CD4-positive, alpha-beta memory T cell (primary cell): ENCODE measurements at regions not wholly inside any gene's neighbourhood (a gene's known extent, or its start where the extent isn't known, plus 50 kb on each side); places are given as distances from the start of the nearest gene placed in this dataset.

Experiments used
- CTCF ChIA-PET: fragments of 350-600 bp; sonication (Branson Sonifier 250); formaldehyde crosslinking; loops from one replicate; lab custom pipeline; 2021; ENCODE audit warnings: inconsistent platforms; ENCODE audit not compliant: partially characterized antibody; lab: Charles Lee
- POLR2A ChIA-PET: fragments of 350-600 bp; sonication (Branson Sonifier 250); formaldehyde crosslinking; loops from one replicate; lab custom pipeline; 2021; ENCODE audit not compliant: partially characterized antibody; lab: Charles Lee
- DNase-seq, 5 donors: peaks; one replicate each; pipeline versions ENCODE4 v3.0.0 to v3.0.0-alpha.2; 2020 to 2022; ENCODE audit warnings: mixed read lengths in 1 of 5
- H3K27ac ChIP-seq: one replicate; pipeline ENCODE4 v1.7.0; 2013; ENCODE audit warnings: low read depth, low read length
- H3K27me3 ChIP-seq: 2 replicates; pipeline ENCODE4 v1.7.0; 2013; ENCODE audit warnings: mild to moderate bottlenecking, low read length, moderate library complexity; ENCODE audit not compliant: insufficient read depth
- H3K36me3 ChIP-seq: 2 replicates; pipeline ENCODE4 v1.7.0; 2013; ENCODE audit warnings: mild to moderate bottlenecking, low read length, moderate library complexity; ENCODE audit not compliant: insufficient read depth
- H3K4me1 ChIP-seq: 2 replicates; pipeline ENCODE4 v1.7.0; 2013; ENCODE audit warnings: mild to moderate bottlenecking, low read length, moderate library complexity; ENCODE audit not compliant: insufficient read depth
- H3K4me3 ChIP-seq, 2 donors: one replicate each; pipeline ENCODE4 v1.7.0; 2013; ENCODE audit warnings: low read length in 2 of 2, mild to moderate bottlenecking in 1 of 2
- H3K9me3 ChIP-seq, 2 donors: one replicate each; pipeline ENCODE4 v1.7.0; 2013; ENCODE audit warnings: low read length in 2 of 2, control low read depth in 1 of 2; ENCODE audit not compliant: control insufficient read depth in 1 of 2
- H3K27ac Mint-ChIP-seq, 7 donors: one replicate each; pipeline ENCODE4 v1.8.0; 2020 to 2021; ENCODE audit warnings: mixed read lengths in 7 of 7, mild to moderate bottlenecking in 6 of 7, inconsistent platforms in 3 of 7, moderate library complexity in 3 of 7
- H3K27me3 Mint-ChIP-seq, 2 donors: one replicate each; pipeline ENCODE4 v1.8.0; 2020 to 2021; ENCODE audit warnings: mixed read lengths in 2 of 2
- H3K36me3 Mint-ChIP-seq, 2 donors: one replicate each; pipeline ENCODE4 v1.8.0; 2020 to 2021; ENCODE audit warnings: mixed read lengths in 2 of 2, inconsistent platforms in 1 of 2, mild to moderate bottlenecking in 1 of 2
- H3K4me1 Mint-ChIP-seq, 4 donors: one replicate each; pipeline ENCODE4 v1.8.0; 2020 to 2021; ENCODE audit warnings: mixed read lengths in 4 of 4, mild to moderate bottlenecking in 1 of 4
- H3K4me3 Mint-ChIP-seq, 8 donors: one replicate each; pipeline ENCODE4 v1.8.0; 2020 to 2021; ENCODE audit warnings: mixed read lengths in 8 of 8, mild to moderate bottlenecking in 7 of 8, moderate library complexity in 6 of 8, inconsistent platforms in 3 of 8
- H3K9me3 Mint-ChIP-seq, 8 donors: one replicate each; pipeline ENCODE4 v1.8.0; 2020 to 2021; ENCODE audit warnings: mixed read lengths in 8 of 8, mild to moderate bottlenecking in 5 of 8, inconsistent platforms in 3 of 8, moderate library complexity in 1 of 8
- intact Hi-C: fragments of 100-400 bp; cut with micrococcal nuclease; formaldehyde crosslinking; loops from one replicate; pipeline ENCODE4 v1.15.1; 2023

- H3K27me3 ChIP-seq = no peaks in the 10 kb centered on the region
- H3K4me3 ChIP-seq = no peak overlapping the region
- no peaks in the 10 kb centered on the region for H3K9me3 ChIP-seq
- H3K27ac ChIP-seq = no peak overlapping the region
- Mint-ChIP-seq H3K27me3 (peaks cover 0 to 1% of the 10 kb centered on the region in 2 donors), H3K9me3 (peaks cover 0 to 2% (median 0%) of the 10 kb centered on the region in 8 donors), H3K4me1 (peaks cover 11 to 28% (median 16%) of the 10 kb centered on the region in 4 donors), H3K4me3 (peak overlapping the region in 3 of 8 donors; percentile 23 to 28 (median 25)), H3K36me3 (no peaks in the 10 kb centered on the region), H3K27ac (peak overlapping the region; percentile 9 to 82 (median 77))
- H3K4me1 ChIP-seq = peaks cover 13% of the 10 kb centered on the region
- no peaks in the 10 kb centered on the region for H3K36me3 ChIP-seq
- intact Hi-C loops = no loop called here
- ChIA-PET POLR2A (no interaction called here), CTCF (no interaction called here)
- no peak for DNase-seq
These were observed 211.4 kb upstream of the SGK1 start for GRCh38 chr6:134529305-134529704.

GRCh38 chr6:134527108-134527787 lies 209.3 kb upstream of the SGK1 start:
- intact Hi-C loops = no loop called here
- Mint-ChIP-seq H3K27me3 (peaks cover 0 to 1% of the 10 kb centered on the region in 2 donors), H3K27ac (peak overlapping the region in 1 of 7 donors; percentile 4), H3K36me3 (no peaks in the 10 kb centered on the region), H3K9me3 (peaks cover 0 to 2% (median 0%) of the 10 kb centered on the region in 8 donors), H3K4me3 (no peak overlapping the region), H3K4me1 (peaks cover 11 to 20% (median 12%) of the 10 kb centered on the region in 4 donors)
- Histone ChIP-seq H3K27ac (no peak overlapping the region), H3K36me3 (no peaks in the 10 kb centered on the region), H3K9me3 (no peaks in the 10 kb centered on the region), H3K27me3 (no peaks in the 10 kb centered on the region), H3K4me3 (no peak overlapping the region), H3K4me1 (peaks cover 8% of the 10 kb centered on the region)
- DNase-seq = no peak
- CTCF ChIA-PET = no interaction called here
- POLR2A ChIA-PET = no interaction called here

GRCh38 chr6:134525190-134525868 lies 207.4 kb upstream of the SGK1 start:
- no peak overlapping the region for H3K4me3 Mint-ChIP-seq
- Histone ChIP-seq H3K4me1 (peaks cover 11% of the 10 kb centered on the region), H3K36me3 (no peaks in the 10 kb centered on the region), H3K4me3 (no peak overlapping the region), H3K9me3 (no peaks in the 10 kb centered on the region), H3K27ac (no peak overlapping the region), H3K27me3 (no peaks in the 10 kb centered on the region)
- H3K4me1 Mint-ChIP-seq = peaks cover 8 to 19% (median 15%) of the 10 kb centered on the region in 4 donors
- no peak for DNase-seq
- ChIA-PET CTCF (no interaction called here), POLR2A (no interaction called here)
- H3K36me3 Mint-ChIP-seq = no peaks in the 10 kb centered on the region
- intact Hi-C loops = no loop called here
- peaks cover 0 to 2% (median 0%) of the 10 kb centered on the region in 8 donors for H3K9me3 Mint-ChIP-seq
- peaks cover 0 to 1% of the 10 kb centered on the region in 2 donors for H3K27me3 Mint-ChIP-seq
- peak overlapping the region in 2 of 7 donors; percentile 2 to 63 for H3K27ac Mint-ChIP-seq

GRCh38 chr6:134523903-134524650 lies 206.2 kb upstream of the SGK1 start:
- no peak for DNase-seq
- H3K4me1 ChIP-seq = peaks cover 15% of the 10 kb centered on the region
- H3K9me3 ChIP-seq = no peaks in the 10 kb centered on the region
- H3K27ac Mint-ChIP-seq = peak overlapping the region in 1 of 7 donors; percentile 42
- H3K27me3 ChIP-seq = no peaks in the 10 kb centered on the region
- no peaks in the 10 kb centered on the region for H3K36me3 Mint-ChIP-seq
- no peak overlapping the region for H3K4me3 ChIP-seq
- H3K4me1 Mint-ChIP-seq = peaks cover 7 to 18% (median 13%) of the 10 kb centered on the region in 4 donors
- no peak overlapping the region for H3K27ac ChIP-seq
- no peaks in the 10 kb centered on the region for H3K36me3 ChIP-seq
- intact Hi-C loops = no loop called here
- peaks cover 0 to 2% (median 0%) of the 10 kb centered on the region in 8 donors for H3K9me3 Mint-ChIP-seq
- ChIA-PET CTCF (interaction anchor here (1.6 kb wide), 1 partner anchor 15 kb away, joined by 4 read pairs; no protein-coding TSS in a partner anchor), POLR2A (no interaction called here)
- H3K4me3 Mint-ChIP-seq = no peak overlapping the region
- H3K27me3 Mint-ChIP-seq = no peaks in the 10 kb centered on the region

GRCh38 chr6:134523051-134523450 lies 205.1 kb upstream of the SGK1 start:
- Mint-ChIP-seq H3K27ac (no peak overlapping the region), H3K9me3 (peaks cover 0 to 2% (median 0%) of the 10 kb centered on the region in 8 donors), H3K4me1 (peaks cover 7 to 25% (median 17%) of the 10 kb centered on the region in 4 donors), H3K4me3 (no peak overlapping the region), H3K36me3 (no peaks in the 10 kb centered on the region), H3K27me3 (no peaks in the 10 kb centered on the region)
- Histone ChIP-seq H3K36me3 (no peaks in the 10 kb centered on the region), H3K9me3 (no peaks in the 10 kb centered on the region), H3K27ac (no peak overlapping the region), H3K27me3 (no peaks in the 10 kb centered on the region), H3K4me3 (no peak overlapping the region), H3K4me1 (peaks cover 18% of the 10 kb centered on the region)
- intact Hi-C loops = no loop called here
- CTCF ChIA-PET = interaction anchor here (1.6 kb wide), 1 partner anchor 17 kb away, joined by 4 read pairs; no protein-coding TSS in a partner anchor
- no peak for DNase-seq
- POLR2A ChIA-PET = no interaction called here

GRCh38 chr6:134521116-134521501 lies 203.2 kb upstream of the SGK1 start:
- H3K4me3 Mint-ChIP-seq = peak overlapping the region in 1 of 8 donors; percentile 22

More at GRCh38 chr6:134521116-134521501, 203.2 kb upstream of the SGK1 start:
- no peak overlapping the region for H3K27ac ChIP-seq
- peaks cover 7 to 25% (median 17%) of the 10 kb centered on the region in 4 donors for H3K4me1 Mint-ChIP-seq
- intact Hi-C loops = no loop called here
- no peak for DNase-seq
- no peaks in the 10 kb centered on the region for H3K9me3 ChIP-seq
- no peaks in the 10 kb centered on the region for H3K36me3 Mint-ChIP-seq
- ChIA-PET POLR2A (no interaction called here), CTCF (no interaction called here)
- H3K4me1 ChIP-seq = peaks cover 18% of the 10 kb centered on the region
- no peaks in the 10 kb centered on the region for H3K27me3 Mint-ChIP-seq
- peak overlapping the region in 4 of 7 donors; percentile 0 to 37 (median 16) for H3K27ac Mint-ChIP-seq
- H3K36me3 ChIP-seq = no peaks in the 10 kb centered on the region
- no peaks in the 10 kb centered on the region for H3K27me3 ChIP-seq
- no peak overlapping the region for H3K4me3 ChIP-seq
- peaks cover 0 to 2% (median 0%) of the 10 kb centered on the region in 8 donors for H3K9me3 Mint-ChIP-seq
